ENCODE measurements at regions not wholly inside any gene's neighbourhood (a gene's known extent, or its start where the extent isn't known, plus 50 kb on each side); places are given as distances from the start of the nearest gene placed in this dataset.

DNA sequence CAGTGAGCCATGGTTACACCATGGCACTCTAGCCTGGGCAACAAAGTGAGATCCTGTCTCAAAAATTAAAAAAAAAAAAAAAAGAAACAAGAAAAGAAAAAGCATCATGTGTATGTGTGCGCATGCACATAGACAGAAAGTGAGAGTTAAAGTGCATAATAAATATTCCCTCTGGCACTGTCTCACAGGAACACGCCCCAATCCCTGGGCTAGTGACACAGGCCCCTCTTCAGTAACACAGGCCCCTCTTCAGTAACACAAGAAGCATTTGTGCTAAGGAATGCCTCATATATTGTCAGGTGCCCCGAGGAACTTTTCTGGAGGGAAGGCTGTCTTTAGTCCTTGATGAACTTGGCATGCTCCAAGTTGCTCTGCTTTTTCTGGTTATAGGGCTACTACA, 57.5 kb downstream of the RPL27A start:
- DNase-seq (ENCODE audit: low spot score), result no peak

DNA sequence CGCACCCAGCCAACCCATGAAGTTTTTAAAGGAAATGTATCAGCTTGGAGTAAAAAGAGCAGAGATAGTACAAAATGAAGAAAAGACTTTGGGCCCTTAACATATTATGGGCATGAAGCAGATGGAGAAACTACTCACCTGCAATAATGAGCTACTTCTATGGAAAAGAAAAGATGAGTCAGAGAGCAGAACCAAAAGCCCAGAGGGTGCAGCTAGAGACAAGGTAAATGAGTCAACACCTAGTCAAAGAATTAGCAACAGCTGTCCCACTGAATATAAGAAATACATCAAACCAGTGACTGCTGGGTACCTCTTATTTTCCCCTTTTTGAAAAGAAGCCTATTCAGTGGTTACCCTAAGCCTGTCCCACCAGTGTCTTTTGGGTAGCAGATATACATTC, 61.8 kb downstream of the RPL27A start:
- DNase-seq (ENCODE audit: low spot score), result no peak

DNA sequence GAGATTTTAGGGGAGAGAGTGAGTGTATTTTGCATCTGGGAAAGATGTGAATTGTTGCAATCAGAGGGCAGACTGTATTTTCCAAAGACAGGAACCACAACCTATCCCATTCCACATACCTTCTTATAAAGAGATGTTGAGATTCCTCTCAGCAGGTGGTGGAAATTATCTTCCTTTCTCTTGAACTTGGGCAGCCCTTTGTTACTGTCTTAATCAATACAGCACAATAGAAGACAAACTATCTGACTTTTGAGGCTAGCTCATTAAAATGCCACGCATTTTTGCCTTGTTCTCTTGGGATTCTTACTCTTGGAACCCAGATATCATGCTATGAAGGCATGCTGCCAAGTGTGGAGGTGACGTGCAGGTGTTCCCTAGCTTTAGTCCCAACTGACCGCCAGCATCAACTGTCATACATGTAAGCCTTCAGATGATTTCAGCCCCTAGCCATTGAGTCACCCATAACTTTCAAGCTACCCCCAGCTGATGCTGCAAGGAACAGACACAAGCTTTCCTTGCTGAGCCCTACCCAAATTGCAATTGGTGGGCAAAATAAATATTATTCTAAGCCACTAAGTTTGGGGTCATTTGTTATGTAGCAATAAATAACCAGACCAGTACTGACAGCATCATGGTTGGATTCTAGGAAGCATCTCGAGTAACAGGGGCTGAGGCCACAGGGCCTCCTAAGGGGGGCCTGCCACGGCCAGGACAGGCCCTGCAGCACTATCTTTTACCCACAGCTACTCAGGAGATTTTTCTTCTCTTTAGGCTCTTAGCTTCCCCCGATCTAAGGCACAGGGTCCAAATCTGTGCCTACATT, 63.0 kb downstream of the RPL27A start:
- no peak for DNase-seq (ENCODE audit: low spot score)

- DNase-seq (ENCODE audit: low spot score), result no peak
Measured at GRCh38 chr11:8746331-8746974, 63.9 kb downstream of the RPL27A start.

- no peak for DNase-seq (ENCODE audit: low spot score)
Measured at GRCh38 chr11:8747173-8747572, 64.6 kb downstream of the RPL27A start.

- DNase-seq (ENCODE audit: low spot score), result no peak
Measured at GRCh38 chr11:8748317-8748716, 65.7 kb downstream of the RPL27A start.

GRCh38 chr11:8749202-8749601, 66.6 kb downstream of the RPL27A start:
- DNase-seq (ENCODE audit: low spot score), result no peak

DNA sequence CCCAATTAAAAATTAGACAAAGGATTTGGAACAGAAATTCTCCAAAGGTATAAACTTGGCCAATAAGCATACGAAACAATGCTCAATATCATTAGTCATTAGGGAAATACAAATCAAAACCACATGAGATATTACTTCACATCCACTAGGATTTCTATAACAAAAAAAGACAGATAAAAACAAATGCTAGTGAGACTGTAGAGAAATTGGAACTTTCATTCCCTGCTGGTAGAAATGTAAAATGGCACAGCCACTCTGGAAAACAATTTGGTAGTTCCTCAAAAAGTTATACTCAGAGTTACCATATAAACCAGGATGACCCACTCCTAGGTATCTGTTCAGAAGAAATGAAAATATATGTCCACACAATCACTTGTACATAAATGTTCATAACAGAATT, 71.6 kb downstream of the RPL27A start:
- DNase-seq (ENCODE audit: low spot score), result no peak

GRCh38 chr11:8756201-8756600, 73.6 kb downstream of the RPL27A start:
- no peak for DNase-seq (ENCODE audit: low spot score)

DNA sequence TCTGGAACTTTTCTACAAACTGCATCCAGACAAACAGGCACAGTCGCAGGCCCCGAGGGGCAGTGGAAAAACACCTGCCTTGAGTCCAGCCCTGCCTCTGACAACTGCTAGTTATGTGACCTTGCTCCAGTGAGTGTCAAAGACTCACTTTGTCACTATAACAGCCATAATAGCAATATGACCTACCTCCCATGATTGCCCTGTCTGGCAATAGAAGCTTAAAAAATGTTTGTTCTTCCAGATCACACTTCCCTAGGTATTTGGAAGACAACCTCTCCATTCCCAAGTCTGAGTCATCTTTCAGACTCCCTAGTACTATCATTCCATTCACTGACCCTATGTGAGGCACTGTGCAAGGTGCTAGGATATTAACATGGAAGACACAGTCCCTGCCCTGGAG, 74.5 kb downstream of the RPL27A start:
- no peak for DNase-seq (ENCODE audit: low spot score)

GRCh38 chr11:8757533-8757932, 74.9 kb downstream of the RPL27A start:
- DNase-seq (ENCODE audit: low spot score), result no peak

- no peak for DNase-seq (ENCODE audit: low spot score)
Measured at GRCh38 chr11:8758619-8759169, 76.1 kb downstream of the RPL27A start.

DNA sequence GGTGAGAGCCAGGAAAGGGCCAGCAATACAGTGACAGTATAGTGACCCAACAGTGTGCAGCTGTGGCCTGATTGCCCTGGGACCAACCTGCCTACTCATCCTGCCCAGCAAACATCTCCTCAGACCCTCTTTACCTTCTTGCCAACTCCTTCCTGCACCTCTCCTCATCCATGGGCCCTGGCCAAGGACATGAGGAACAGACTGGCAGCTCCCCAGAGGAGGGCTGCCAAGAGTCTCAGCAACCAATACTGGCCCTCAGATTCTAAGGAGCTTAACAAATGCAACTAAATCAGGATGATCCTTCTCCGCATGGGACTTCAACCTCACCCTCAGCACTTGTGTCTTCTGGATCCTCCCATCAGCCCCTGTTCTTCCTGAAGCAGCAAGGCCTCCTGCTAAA, 77.0 kb downstream of the RPL27A start:
- peak; percentile 81 for DNase-seq (ENCODE audit: low spot score)

GRCh38 chr11:8760896-8761295, 78.3 kb downstream of the RPL27A start:
- DNase-seq (ENCODE audit: low spot score), result no peak

DNA sequence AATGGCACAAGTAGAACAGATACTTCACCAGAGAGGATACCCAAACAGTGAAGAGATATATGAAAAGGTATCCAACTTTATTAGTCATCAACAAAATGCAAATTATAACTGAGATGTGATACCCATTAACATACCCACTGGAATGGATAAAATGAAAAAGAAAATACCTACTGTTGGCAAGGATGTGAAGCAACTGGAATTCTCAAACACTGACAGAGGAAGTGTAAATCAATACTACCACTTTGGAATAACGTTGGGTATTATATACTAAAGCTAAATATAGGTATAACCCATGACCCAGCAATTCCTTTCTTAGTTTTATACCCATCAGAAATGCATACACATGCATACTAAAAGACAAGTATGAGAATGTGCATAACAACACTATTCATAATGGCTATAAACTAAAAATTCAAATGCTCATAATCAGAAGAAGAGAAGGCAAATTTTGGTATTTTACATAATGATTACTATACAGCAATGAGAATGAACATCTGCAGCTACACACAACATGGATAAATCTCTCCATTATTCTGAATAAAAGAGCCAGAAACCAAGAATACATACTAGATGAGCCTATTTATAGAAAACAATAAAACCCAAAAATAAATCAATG, 80.6 kb downstream of the RPL27A start:
- no peak for DNase-seq (ENCODE audit: low spot score)

- no peak for DNase-seq (ENCODE audit: low spot score)
Measured at GRCh38 chr11:8765294-8765693, 82.7 kb downstream of the RPL27A start.

DNA sequence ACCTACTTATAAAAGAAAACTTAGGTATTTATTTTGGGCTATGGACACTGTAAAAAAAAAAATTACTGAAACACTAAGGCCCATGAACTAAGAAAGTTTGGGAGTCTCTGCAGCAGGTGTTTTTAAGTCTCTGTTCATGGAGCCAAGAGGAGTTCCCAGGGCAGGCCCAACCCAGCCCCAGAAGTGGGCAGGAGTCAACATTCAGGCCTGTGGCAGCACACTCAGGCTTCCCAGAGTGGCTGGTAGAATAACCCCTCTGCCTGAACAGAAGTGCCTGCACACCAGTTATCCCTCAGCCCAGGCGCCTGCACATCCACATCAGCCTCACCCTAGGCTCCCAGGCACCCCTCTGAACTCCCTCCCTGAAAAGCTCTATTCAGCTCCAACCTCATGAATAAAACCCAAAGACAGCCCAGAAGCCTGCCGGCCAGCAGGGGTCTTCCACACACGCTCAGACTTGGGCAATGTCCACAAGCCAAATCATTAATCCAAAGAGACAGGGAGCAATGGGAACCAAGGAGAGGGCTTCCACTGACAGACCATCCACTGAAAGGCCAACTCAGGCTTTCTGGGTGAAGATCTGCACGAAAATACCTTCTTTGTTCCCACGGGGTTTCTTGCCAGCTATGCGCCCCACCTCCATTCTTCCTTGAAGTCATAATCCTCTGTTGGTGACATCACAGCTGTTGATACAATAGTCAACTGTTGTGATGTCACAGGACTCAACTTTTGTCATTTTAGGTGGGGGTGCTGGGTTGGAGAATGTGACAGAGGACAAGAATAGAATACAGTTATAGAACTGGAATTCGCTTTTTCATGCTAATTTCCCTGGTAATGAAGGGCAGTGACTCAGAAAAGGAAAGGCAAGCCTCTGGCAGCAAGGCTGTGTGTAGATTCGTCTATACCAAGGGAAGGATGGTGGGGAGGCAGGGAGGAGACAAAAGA, 83.7 kb downstream of the RPL27A start:
- DNase-seq (ENCODE audit: low spot score), result no peak

- peak; percentile 26 for DNase-seq (ENCODE audit: low spot score)
Measured at GRCh38 chr11:8766988-8767374, 84.4 kb downstream of the RPL27A start.

DNA sequence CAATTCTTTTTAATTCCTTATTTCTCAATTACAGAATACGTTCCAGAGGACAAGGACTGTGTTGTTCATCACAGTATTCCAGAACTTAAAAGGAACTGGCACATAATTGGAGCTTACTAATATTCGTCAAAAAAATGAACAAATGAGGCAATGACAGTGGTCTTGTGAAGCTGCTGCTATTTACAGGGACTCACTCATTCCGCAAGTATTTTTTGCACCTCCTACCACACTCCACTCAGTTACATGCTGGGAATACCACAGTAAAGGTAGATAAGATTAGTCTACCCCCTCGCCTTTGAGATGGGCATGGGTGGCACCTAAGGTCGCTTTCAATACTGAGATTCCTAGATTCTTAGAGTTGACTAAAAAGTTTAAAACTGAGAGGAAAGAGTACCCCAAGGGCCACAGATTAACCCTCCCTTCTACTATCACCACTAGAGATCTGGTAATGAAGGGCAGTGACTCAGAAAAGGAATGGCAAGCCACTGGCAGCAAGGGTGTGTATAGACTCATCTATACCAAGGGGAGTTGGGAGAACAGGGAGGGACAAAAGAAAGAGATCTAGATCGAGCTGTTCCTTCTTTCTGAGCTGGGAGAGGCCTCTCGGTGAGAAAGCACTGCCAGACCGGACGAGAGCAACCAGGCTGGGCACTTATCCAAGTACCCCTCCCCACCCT, 85.0 kb downstream of the RPL27A start:
- DNase-seq (ENCODE audit: low spot score), result no peak

DNA sequence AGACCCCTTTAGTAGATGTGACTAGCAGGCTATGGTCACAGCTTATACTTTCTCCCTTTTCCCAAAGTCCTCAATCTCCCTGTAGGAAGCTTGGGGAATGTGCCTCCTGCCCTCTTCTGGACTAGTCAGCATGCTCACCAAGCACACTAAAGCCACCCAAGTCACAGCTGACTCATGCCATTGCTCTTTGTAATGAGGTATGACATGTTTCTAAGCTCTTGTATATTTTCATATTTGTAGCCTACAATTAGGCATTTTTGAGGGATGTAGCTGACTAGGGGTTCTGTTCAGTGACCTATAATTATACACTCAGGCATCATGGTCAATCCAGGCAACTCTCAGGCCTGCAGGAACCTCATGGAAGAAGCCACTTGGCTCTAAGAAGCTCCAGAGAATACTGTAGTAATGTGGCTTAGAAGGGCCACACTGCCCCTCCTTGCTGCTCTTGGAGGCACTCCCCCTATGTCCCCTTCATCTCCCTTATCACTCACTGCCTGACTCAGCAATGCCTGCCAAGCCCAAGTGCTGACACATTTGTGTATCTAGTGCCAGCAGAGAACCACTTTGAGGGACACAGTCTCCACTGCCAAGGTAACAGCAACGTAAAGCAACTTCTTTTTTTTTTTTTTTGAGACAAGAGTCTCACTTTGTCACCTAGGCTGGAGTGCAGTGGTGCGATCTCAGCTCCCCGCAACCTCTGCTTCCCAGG, 86.2 kb downstream of the RPL27A start:
- DNase-seq (ENCODE audit: low spot score), result no peak

Measured in cerebellar cortex (tissue), 1 donor.